ENCODE measurements at regions not wholly inside any gene's neighbourhood (a gene's known extent, or its start where the extent isn't known, plus 50 kb on each side); places are given as distances from the start of the nearest gene placed in this dataset.

DNA sequence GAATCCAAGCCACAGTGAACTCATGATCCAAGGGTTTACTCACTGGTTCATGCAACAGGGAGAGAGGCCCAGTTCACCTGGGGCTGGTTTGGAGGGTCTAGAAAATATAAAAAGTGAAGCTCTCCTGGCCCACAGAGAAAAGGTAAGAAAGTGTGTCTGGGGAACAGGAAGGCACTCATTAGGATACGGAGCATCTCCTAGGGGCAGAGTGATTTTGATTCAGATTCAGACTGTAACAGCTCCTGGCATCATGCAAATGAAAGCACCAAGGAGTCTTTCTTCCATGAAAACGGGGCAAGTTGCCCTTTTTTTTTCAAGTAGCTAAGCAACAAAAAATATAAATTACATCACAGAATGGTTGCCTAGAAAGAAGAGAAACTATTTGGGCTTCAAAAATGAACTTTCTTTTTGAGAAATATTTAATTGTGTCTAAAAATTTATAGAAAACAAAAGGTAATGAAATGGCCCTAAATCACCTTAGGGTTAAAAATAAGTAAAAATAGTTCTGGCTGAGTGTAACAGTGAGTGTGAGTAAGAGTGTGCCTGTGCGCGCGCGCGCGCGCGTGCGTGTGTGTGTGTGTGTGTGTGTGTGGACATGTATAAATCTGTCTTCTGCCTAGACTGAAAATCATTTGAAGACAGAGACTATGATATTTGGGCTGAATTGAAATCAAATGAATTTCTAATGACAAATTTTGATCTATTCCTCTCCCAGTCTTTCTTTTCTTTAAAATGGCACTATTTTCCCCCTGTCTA, 177.8 kb upstream of the ZNF462 start:
- no peak for DNase-seq

DNA sequence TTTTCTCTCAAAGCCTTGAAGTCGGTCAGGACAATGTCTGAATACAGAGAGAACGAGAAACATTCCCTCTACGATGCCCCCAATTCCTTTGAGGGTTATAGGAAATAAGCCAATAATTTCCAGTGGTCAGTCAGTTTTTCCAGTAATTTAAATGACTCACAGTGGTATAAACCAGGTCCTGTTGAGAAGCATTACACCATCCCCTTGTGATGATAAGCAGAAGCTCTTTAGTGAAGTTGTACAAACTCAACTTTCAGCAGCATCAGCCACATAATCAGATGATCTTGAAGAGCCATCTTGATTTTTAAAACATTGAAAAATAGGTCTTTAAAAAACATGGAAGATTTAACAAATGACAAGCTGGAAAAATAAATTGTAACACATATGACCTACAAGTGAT, 173.9 kb upstream of the ZNF462 start:
- no peak for DNase-seq

DNA sequence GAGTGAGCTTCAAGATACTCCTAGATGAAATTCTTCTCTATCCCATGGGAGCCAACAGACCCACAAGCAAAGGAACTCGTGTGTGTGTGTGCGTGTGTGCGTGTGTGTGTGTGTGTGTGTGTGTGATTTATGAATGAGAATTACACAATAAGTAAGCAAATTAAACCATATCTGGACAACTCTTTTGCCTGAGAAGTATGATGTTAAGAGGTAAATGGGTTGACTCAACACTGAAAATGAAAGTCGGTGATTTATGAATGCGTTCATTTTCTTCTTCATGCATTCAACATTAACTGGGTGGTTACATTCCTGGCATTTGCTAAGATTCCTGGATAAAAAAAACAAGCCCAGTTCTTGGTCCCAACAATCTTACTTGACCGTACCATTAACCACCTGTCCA, 171.3 kb upstream of the ZNF462 start:
- no peak for DNase-seq

DNA sequence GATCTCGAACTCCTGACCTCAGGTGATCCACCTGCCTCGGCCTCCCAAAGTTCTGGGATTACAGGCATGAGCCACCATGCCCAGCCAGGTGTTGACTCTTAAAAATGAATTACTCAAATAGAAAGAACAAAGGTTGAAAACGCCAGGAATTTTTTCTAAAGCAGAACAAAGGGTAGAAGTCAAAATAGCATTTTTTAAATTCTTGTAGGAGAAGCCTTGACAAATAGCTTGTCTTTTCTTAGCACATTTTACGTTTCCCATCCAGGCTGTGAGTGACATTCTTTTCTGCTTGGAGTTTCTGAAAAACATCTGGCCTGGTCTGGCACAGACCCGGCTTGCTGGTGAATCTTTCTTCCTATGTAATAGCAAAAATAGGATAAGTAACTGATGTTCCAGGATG, 169.4 kb upstream of the ZNF462 start:
- no peak for DNase-seq

DNA sequence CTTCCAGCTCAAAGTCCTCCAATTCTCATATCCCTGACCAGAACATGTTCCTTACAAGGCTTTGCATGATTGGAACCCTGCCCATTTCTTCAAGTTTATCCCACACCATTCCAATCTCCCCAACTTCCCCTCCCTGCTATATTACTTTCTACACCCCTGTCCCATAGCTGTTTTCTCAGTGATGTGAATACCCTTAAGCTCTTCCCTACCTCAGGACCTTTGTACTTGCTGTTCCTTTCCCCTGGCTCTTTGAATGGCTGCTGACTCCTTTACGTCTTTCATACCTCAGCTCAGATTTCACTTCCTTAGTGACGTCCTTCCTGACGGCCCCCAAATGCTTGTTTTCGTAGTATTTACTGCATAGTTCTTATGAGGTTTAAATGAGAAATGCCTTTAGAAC, 166.2 kb upstream of the ZNF462 start:
- no peak for DNase-seq

DNA sequence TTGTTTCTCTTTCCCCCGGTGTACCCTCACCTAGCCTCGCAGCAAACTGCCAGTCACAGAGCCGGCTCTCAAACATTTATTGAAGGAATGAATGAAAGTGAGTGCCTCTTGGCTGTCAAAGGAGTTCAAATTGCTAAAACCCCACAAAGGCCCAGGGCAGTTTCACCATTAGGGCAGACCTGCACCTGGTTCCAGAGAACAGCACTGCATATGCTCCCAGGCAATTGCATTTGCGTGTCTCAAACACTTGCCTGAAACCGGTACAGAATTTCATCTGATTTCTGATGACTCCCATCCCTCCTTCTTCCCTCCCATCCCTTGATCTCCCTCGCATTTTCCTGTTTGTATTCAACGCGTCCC, 165.6 kb upstream of the ZNF462 start:
- DNase-seq, result no peak

DNA sequence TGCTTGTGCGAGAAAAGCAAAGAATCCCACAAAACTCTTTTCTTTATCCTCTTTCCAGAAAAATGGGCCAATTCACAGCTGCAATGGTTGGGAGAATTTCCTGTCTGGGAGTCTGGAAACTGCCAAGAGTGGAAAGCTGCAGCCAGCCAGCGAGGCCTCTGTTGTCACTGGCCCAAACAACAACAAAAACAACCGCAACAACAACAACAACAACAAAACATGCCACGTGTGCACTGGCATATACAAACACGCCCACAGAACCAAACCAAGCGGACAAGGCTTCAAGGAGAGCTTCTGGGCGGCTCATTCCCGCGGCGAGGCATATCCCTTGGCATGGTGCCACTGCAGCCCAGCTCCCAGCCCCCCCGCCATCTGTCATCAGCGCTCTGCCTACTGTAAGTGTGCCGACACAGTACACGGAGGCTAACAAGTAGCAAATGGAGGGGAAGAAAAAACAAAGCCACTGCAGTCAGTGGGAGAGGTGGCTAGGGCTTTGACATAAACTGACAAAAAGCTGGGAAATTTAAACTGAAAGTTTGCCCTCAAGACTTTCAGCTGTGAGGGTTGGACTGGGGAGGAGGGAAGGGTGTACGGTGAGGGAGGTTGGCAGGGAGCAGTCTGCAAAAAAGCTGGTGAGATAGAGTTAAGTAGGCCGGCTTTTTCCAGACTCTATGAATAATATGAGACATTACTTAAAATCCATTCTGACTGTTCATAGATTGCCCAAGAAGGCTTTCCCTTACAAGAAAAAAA, 165.0 kb upstream of the ZNF462 start:
- peak; percentile 88 for DNase-seq

DNA sequence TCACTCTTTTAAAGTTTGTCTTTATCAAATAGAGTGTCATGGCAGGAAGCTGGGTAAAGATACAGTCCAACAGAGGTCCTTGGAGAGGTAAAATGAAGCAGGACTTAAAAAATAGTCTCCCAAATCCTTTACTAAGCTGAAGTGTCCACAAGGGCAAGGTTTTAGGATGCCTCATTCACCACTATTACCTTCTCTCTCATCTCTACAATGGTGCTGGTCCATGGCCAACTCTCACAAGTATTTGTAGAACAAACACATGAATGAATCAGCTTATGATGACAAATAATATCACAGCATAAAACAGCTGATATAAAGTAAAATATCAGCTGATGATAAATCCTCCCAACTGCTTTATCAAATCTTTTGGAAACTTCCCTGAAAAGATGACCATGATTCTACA, 162.3 kb upstream of the ZNF462 start:
- DNase-seq, result no peak

DNA sequence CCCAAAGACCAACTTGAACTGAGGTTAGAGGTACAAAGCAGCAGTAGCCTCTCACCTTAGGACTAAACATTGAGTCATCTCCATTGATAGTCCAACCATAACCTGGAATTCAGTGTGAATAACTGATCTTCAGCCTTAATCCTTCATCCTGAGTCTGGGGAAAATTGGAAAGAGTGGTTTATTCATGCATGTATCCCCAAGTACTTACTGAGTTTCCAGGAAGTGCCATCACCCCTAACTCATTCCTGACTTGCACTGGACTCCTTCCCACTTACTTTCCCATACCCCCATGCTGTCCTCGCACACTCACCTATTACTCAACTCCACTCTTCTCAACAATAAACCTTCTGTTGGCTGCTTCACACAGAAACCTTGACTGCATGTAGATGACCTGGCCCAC, 161.4 kb upstream of the ZNF462 start:
- no peak for DNase-seq

DNA sequence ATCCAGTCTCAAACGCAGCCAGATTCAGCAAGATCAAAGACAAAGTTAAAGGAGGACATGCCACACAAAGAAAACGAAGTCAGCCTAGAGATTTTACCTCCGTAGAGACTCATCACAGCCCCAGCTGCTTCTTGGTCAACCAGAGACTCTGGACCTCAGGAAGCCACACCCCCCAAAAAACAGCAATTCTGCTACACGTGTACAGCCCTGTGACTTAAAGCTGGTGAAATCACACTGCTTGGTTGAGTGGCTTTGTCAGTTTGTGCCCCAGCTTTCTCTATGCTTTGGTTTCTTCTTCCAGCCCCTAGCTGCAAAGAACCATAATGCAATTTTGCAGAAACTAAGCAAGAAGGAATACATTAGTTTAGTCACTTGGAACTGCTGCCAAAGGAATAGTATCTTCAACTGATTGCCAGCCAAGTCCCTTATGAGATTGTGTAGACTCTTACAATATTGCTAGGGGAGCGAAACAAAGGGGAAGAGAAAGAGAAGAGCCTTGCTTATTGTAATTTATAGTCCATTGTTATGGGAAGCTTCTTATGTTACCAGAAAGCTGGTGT, 158.8 kb upstream of the ZNF462 start:
- DNase-seq, result no peak

DNA sequence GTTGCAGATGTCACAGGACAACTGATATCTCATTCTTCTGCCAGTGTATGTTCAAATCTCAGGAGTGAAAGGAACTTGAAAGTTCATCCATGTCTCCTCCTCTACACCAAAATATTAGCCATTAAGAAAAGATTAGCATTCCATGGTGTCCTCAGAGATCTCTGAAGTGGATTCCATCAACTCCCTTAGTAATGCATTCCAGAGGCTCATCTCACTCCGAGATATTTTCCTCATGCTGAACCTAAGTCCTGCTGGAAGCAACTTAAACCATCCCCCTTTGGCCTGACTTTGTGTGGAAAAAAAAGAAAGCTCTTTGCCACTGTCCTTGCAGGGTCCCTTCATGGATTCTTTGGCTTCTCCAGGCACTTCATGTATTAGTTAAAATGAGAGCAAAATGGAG, 155.7 kb upstream of the ZNF462 start:
- DNase-seq, result no peak

DNA sequence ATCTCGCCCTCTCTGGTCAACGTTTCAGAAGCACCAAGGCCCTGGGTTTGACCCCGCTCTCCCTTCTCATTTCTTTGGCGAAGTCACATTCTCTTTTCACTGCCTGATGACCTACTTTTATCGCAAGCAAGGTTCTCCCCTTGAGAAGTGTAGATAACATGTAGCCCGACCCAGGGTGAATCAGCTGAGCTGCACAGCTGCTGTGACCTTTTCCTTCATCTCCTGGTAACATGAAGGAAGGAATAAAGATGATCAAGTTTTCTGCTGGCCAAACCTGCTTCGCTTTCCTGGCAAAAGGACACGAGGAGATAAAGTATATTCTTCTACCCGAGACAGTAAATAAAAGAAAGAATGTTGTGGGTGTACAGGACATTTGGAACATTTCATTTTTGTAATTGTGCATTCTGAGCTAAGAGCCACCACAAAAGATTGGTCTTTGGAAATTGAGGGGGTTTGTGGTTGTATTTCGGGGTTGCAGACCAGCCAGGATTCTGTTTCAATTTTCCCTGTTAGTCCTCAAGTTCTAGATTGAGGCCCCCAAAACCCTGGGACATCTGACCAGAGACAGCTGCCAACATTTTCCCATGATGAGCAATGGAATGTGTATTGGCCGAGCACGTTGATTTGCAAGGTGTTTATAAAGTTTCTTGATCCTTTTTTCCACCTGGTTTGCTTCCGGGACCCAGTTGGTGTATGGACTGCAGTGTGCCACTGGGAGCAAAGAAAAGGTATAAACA, 155.1 kb upstream of the ZNF462 start:
- no peak for DNase-seq

DNA sequence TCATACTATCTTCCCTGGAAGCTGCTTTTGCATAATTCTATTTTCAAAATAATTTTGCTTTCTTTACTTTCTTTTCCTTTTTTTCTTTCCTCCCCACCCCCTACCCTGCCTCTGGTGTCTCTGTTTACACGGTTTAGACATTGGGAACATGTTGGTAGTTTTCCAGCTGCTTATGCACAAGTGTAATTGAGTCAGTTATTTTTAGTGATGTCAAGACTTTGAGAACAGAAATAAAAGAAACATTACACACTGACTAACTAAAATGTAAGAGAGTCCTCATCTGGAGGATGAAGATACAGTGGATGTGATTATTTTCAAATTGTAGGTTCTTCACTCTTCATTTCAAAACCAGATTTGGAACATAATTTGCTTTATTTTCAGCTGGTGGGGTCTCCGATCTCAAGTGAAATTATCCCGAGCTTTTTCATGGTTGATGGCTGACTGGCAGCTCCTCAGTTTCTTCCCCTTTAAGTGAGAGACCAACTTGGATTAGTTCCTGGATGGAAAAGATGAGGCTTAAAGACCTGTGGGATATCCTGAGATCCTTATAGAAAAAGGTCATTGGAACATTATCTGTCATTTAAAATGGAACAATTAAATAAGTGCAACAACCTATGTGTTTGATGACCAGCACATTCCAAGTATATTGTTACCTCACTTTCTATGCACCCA, 154.4 kb upstream of the ZNF462 start:
- DNase-seq, result no peak

DNA sequence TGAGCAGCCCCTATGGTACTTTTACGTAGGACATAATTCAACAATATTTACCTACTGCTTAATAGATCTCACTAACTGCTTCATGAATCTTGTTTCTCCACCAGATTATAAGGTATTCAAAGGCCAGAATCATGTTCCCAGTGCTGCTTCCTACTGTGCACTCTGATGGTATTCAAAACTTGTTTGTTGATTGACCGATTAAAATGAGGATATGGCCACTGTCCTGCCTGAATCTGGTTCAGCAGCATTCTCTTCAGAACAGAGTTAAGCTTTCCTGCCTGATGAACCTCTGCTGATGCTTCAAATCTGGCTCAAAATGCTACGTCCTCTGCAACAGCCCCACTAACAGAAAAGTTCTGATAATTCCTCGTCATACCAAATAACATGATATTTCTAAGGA, 150.7 kb upstream of the ZNF462 start:
- DNase-seq, result no peak

DNA sequence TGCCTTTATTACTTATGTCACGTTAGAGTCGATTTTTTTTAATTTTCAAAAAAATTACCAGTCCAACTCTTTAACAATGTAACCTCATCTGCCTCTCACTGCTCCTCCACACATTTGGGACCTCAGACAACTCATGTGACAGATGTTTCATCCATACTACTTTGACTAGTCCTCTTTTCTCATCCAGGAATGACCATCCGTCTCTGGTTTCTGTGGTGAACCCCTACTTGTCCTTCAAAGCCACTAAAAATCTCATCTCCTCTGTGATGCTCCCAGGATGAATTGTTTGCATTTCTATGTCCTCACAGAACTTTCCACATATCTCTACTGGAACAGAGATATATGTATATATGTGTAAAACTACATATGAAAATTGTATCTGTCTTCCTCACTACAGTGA, 149.8 kb upstream of the ZNF462 start:
- DNase-seq, result no peak

DNA sequence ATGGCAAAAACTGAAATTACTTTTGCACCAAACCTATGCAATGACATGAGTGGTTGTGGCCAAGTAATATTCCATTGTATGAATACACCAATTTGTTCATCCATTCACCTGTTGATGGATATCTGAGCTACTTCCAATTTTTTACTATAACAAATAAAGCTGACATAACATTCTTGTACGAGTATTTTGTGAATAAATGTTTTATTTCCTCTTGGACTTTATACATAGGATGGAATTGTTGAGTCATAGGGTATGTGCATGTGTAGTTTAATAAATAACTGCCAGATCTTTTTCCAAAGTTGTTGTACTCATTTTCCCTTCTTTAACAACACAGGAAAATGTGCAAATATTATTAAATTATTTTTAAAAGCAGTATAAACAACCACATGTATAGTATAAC, 146.1 kb upstream of the ZNF462 start:
- DNase-seq, result no peak

DNA sequence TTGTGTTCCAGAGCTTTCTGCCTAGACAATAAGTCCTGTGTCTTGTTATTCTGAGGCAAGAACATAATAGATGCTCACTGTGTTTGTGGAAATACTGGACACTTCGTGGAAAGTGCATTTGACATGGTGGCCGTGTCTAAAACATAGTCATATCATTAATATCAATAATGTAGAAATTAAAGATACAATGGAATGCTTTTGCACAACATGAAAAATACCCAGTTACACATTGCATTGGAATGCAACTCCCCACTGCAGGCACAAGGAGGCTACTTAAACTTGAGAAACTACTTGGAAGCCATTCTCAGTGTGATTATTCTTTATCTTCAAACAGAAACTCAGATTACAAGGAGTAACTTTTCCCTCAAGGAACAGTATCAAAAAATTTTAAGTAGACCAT, 145.3 kb upstream of the ZNF462 start:
- DNase-seq, result no peak

DNA sequence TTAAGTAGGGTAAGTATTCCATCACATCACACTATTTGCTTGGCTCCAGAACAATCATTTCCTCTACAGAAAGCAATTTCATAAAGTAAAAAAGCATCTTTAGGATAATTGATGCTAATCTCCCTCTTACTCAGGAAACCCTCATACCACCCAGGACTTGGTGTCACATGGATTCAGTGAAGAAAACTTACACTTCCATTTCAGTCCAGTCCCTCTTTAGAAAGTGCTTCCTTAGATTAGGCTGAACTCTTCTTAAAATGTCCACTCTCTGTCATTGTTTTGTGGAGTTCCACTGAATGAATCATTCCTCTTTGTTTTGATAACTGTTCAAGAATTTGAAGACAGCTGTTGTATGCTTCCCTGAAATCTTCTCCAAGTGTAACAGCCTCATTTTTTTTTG, 144.0 kb upstream of the ZNF462 start:
- DNase-seq, result no peak

DNA sequence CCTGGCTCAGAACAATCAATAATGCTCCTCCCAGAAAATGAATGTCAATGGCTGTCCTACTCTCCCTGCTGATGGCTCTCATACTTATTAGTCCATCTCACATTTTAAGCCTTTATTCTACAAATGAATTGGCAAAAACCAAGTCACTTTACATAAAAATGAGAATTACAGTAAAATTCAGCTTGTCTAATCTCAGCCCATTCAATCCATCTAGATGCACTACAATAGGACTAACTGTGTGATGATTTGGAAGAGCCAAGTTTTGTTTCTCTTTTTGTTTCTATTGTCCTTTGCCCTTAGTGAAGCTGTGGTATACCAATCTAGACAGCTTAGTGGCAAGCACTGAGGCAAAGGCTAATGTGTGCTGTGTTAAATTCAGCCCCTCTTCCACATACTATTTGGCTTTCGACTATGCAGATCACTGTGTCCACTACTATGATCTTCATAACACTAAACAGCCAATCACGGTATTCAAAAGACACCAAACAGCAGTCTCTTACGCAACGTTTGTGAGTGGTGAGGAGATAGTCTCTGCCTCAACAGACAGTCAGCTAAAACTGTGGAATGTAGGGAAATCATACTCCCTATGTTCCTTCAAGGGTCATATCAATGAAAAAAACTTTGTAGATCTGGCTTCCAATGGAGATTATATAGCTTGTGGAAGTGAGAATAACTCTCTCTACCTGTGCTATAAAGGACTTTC, 140.8 kb upstream of the ZNF462 start:
- no peak for DNase-seq

DNA sequence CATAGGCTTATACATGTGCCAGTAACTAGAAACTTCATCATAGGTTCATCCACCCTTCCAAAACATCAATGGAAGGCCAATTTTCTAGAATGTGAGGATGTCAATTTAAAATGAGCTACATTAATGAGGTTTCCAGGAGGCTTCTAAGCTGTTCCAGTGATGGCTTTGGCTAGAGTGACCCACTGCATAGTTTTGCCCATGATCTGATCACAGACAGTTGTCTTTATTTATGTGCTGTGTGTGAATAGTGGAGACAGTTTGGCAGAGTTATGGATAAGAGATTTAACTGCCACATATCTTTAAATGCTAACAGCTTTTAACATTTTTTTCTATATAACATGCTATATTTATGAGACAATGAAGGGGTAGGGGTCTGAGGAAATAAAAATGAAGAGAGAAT, 139.0 kb upstream of the ZNF462 start:
- DNase-seq, result no peak

DNA sequence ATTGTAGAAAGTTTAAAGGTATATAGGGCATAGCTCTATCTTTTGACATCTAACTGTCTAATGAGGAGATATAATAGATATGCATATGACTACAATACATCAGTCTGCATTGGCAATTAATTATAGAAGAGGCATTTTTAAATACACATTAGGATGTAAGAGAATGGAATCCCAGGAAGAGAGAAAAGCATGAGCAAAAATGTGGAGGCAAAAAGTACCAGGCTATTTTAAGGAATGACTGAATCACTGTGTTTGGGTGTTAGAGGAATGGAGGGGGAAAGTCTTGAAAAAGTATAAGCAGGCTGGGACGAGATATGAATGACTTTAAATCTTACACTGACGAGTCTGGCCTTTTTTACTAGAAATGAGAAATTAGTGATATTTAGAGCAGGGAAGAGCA, 138.4 kb upstream of the ZNF462 start:
- no peak for DNase-seq

DNA sequence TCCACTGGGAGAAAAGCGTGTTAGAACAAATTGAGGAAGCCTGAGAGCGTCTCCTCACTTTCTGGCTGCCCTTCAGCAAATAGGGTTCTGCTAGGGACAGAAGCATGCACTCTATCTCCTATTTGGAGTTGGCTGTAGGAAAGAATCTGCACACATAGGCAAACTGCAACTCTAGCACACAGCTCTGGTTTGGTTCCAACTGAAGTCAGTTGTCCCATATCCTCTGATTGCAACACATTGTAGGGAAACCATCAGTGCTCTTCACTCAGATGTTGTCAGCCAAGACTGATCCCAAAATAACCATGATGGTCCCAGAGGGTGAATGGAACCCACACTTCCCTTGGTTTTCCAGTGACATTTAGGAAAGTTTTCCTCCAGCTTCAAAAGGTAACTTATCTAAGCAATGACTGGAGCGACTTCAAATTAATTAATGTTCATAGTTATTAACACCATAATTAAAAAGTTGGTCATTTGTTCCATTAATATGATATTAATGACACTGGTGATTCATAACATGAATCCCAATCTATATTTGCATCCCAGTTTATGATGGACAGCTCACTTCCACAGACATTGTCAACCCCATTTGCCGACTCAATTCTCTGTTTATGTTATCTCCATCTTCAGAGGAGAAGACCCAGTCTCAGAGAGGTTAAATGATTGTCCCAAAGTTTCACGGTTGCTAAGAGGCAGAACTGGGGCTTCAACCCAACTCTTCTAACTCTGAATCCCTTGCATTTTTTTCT, 136.7 kb upstream of the ZNF462 start:
- no peak for DNase-seq
